ENCODE measurements at regions not wholly inside any gene's neighbourhood (a gene's known extent, or its start where the extent isn't known, plus 50 kb on each side); places are given as distances from the start of the nearest gene placed in this dataset.

- Histone ChIP-seq H3K36me3 (ENCODE audit: low read depth) (no peaks in the 10 kb centered on the region), H3K9me2 (ENCODE audit: insufficient read depth) (no peaks in the 10 kb centered on the region), H3K27ac (no peak overlapping the region), H3K4me1 (replicated peaks; ENCODE audit: insufficient read depth) (peaks cover 10% of the 10 kb centered on the region), H3K27me3 (ENCODE audit: insufficient read depth, low read depth) (no peaks in the 10 kb centered on the region), H3K4me3 (no peak overlapping the region), H3F3A (ENCODE audit: insufficient read depth, low read depth) (no peaks in the 10 kb centered on the region), H3K9me3 (ENCODE audit: insufficient read depth, low read depth) (no peaks in the 10 kb centered on the region), H3K79me2 (ENCODE audit: low read depth) (no peaks in the 10 kb centered on the region), H3K4me2 (no peak overlapping the region), H4K20me1 (ENCODE audit: insufficient read depth) (no peaks in the 10 kb centered on the region), H2AFZ (no peak overlapping the region)
- no TSS peak for BruUV-seq (replicated peaks)
- ChIA-PET POLR2A (ENCODE audit: unreplicated experiment) (no interaction called here), CTCF (no interaction called here)
- TF ChIP-seq CTCF (conservative IDR thresholded peaks at IDR 0.05) (no peak), EZH2 (IDR thresholded peaks at IDR 0.05; ENCODE audit: low read depth) (no peak)
- intact Hi-C loops (cut with micrococcal nuclease; ENCODE audit: unreplicated experiment) = no loop called here
- DNase-seq = no peak
Measured at GRCh38 chr10:4326647-4327046, 499.4 kb upstream of the AKR1E2 start.

GRCh38 chr10:4319870-4320367 lies 506.1 kb upstream of the AKR1E2 start:
- Histone ChIP-seq H3F3A (ENCODE audit: insufficient read depth, low read depth) (no peaks in the 10 kb centered on the region), H3K4me1 (replicated peaks; ENCODE audit: insufficient read depth) (no peaks in the 10 kb centered on the region), H3K79me2 (ENCODE audit: low read depth) (no peaks in the 10 kb centered on the region), H3K27ac (no peak overlapping the region), H3K27me3 (ENCODE audit: insufficient read depth, low read depth) (no peaks in the 10 kb centered on the region), H3K9me2 (ENCODE audit: insufficient read depth) (no peaks in the 10 kb centered on the region), H3K4me2 (no peak overlapping the region), H4K20me1 (ENCODE audit: insufficient read depth) (no peaks in the 10 kb centered on the region), H3K4me3 (no peak overlapping the region), H2AFZ (no peak overlapping the region), H3K9me3 (ENCODE audit: insufficient read depth, low read depth) (no peaks in the 10 kb centered on the region), H3K36me3 (ENCODE audit: low read depth) (no peaks in the 10 kb centered on the region)
- ChIA-PET POLR2A (ENCODE audit: unreplicated experiment) (no interaction called here), CTCF (no interaction called here)
- no TSS peak for BruUV-seq (replicated peaks)
- no peak for DNase-seq
- TF ChIP-seq EZH2 (IDR thresholded peaks at IDR 0.05; ENCODE audit: low read depth) (no peak), CTCF (conservative IDR thresholded peaks at IDR 0.05) (no peak)
- intact Hi-C loops (cut with micrococcal nuclease; ENCODE audit: unreplicated experiment) = no loop called here

- no peak overlapping the region for H3K4me3 ChIP-seq
- POLR2A ChIA-PET (ENCODE audit: unreplicated experiment) = no interaction called here
- intact Hi-C loops (cut with micrococcal nuclease; ENCODE audit: unreplicated experiment) = no loop called here
- DNase-seq = no peak
- H3K79me2 ChIP-seq (ENCODE audit: low read depth) = no peaks in the 10 kb centered on the region
- H3F3A ChIP-seq (ENCODE audit: insufficient read depth, low read depth) = no peaks in the 10 kb centered on the region
- BruUV-seq (replicated peaks) = no TSS peak
- H3K4me2 ChIP-seq = no peak overlapping the region
- H3K27ac ChIP-seq = no peak overlapping the region
- no peaks in the 10 kb centered on the region for H3K9me3 ChIP-seq (ENCODE audit: insufficient read depth, low read depth)
- H3K9me2 ChIP-seq (ENCODE audit: insufficient read depth) = no peaks in the 10 kb centered on the region
- no peak for TF ChIP-seq EZH2 (IDR thresholded peaks at IDR 0.05; ENCODE audit: low read depth)
- TF ChIP-seq CTCF (conservative IDR thresholded peaks at IDR 0.05) = no peak
- no peaks in the 10 kb centered on the region for H3K36me3 ChIP-seq (ENCODE audit: low read depth)
- no peaks in the 10 kb centered on the region for H3K27me3 ChIP-seq (ENCODE audit: insufficient read depth, low read depth)
- CTCF ChIA-PET = no interaction called here
- no peaks in the 10 kb centered on the region for H3K4me1 ChIP-seq (replicated peaks; ENCODE audit: insufficient read depth)
- no peaks in the 10 kb centered on the region for H4K20me1 ChIP-seq (ENCODE audit: insufficient read depth)
- H2AFZ ChIP-seq = no peak overlapping the region
Measured at GRCh38 chr10:4316161-4316810, 509.7 kb upstream of the AKR1E2 start.
